ENCODE measurements at regions not wholly inside any gene's neighbourhood (a gene's known extent, or its start where the extent isn't known, plus 50 kb on each side); places are given as distances from the start of the nearest gene placed in this dataset.

DNA sequence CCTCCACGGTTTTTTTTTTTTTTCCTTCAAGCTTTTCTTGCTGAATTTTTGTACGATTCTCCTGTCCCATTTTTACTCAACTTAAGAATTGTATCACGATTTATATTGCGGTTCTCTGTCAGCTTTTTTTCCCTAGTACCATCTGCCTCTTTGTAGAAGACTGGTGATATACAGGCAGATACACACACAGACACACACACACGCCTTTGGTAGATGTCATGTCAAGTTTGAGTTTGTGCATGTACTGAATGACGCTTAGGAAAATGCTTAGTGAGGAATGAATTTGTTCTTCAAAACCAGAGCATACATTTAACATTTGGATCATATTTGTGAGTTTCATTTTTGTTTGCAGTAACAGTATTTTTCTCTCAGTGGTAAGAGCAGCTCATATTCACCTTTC, 82.0 kb upstream of the MBNL2 start:
- no peak for TF ChIP-seq CTCF (IDR thresholded peaks at IDR 0.05)
- no peak for TF ChIP-seq EP300 (IDR thresholded peaks at IDR 0.05)
- TF ChIP-seq POLR2A (IDR thresholded peaks at IDR 0.05; ENCODE audit: low read depth), result no peak

Measured in esophagus muscularis mucosa (tissue), 4 donors.